ENCODE measurements at regions not wholly inside any gene's neighbourhood (a gene's known extent, or its start where the extent isn't known, plus 50 kb on each side); places are given as distances from the start of the nearest gene placed in this dataset.
A peak's percentile ranks its signal among the peaks of the same experiment; 100 is the strongest.

DNA sequence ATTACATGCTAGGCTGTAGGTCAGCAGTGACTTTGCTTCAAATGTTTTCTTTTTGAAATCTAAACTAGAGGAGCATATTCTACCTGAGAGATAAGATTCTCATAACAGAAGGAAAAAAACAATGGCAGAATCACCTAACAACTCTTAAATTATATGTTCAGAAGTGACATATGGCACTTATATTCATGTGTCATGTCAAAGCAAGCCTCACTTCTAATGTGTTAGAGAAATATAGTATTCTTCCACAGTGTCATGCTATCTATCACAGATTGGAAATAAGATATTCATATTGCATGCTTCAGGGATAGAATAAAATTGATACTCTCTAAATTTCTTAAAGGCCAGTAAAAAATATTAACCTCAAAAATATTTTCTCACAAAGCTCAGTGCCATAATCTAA lies 874.6 kb upstream of the PRMT6 start:
- Mint-ChIP-seq H3K36me3 (no peaks in the 10 kb centered on the region), H3K4me1 (no peaks in the 10 kb centered on the region), H3K9me3 (peaks cover 2 to 4% of the 10 kb centered on the region in 2 donors), H3K27me3 (no peaks in the 10 kb centered on the region), H3K27ac (no peak overlapping the region), H3K4me3 (no peak overlapping the region)
- ATAC-seq (replicated peaks), result no peak
- DNase-seq, result no peak

DNA sequence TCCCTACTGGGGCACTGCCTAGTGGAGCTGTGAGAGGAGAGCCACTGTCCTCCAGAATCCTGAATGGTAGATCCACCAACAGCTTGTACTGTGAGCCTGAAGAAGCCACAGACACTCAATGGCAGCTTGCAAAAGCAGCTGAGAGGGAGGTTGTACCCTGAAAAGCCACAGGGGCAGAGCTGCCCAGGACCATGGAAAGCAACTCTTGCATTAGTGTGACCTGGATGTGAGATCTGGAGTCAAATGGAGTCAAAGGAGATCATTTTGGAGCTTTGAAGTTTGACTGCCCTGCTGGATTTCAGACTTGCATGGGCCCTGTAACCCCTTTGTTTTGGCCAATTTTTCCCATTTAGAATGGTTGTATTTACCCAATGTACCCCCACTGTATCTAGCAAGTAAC lies 871.4 kb upstream of the PRMT6 start:
- H3K4me3 Mint-ChIP-seq, result no peak overlapping the region
- no peaks in the 10 kb centered on the region for H3K36me3 Mint-ChIP-seq
- no peaks in the 10 kb centered on the region for H3K4me1 Mint-ChIP-seq
- DNase-seq, result no peak
- ATAC-seq (replicated peaks), result no peak
- no peaks in the 10 kb centered on the region for H3K27me3 Mint-ChIP-seq
- no peak overlapping the region for H3K27ac Mint-ChIP-seq
- H3K9me3 Mint-ChIP-seq, result peaks cover 2 to 4% of the 10 kb centered on the region in 2 donors

GRCh38 chr1:106189780-106190179 lies 866.7 kb upstream of the PRMT6 start:
- peaks cover 12 to 15% of the 10 kb centered on the region in 2 donors for H3K9me3 Mint-ChIP-seq
- H3K4me3 Mint-ChIP-seq, result no peak overlapping the region
- no peaks in the 10 kb centered on the region for H3K4me1 Mint-ChIP-seq
- ATAC-seq (replicated peaks) (peak; percentile 14 to 23), DNase-seq (no peak)
- no peaks in the 10 kb centered on the region for H3K27me3 Mint-ChIP-seq
- H3K36me3 Mint-ChIP-seq, result no peaks in the 10 kb centered on the region
- no peak overlapping the region for H3K27ac Mint-ChIP-seq

- ATAC-seq (replicated peaks), result no peak
- H3K27me3 Mint-ChIP-seq, result no peaks in the 10 kb centered on the region
Observed at GRCh38 chr1:106194206-106194605, 862.3 kb upstream of the PRMT6 start.

DNA sequence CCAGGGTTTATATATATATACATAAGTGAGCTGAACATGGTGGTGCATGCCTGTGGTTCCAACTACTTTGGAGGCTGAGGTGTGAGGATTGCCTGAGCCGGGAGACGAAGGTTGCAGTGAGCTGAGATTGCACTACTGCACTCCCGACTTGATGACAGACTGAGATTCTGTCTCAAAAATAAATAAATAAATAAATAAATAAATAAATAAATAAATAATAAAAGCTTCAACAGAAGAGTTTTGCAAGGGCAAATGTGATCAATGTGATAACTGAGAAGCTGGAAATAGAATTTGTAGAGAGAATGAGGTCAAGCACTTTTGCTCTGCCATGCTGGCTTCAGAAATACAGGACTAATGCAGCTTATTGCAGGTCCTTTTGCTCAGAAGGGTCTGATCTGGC lies 855.8 kb upstream of the PRMT6 start:
- ATAC-seq (replicated peaks) (no peak), DNase-seq (no peak)
- peaks cover 0 to 2% of the 10 kb centered on the region in 2 donors for H3K9me3 Mint-ChIP-seq
- H3K27me3 Mint-ChIP-seq, result no peaks in the 10 kb centered on the region
- H3K4me3 Mint-ChIP-seq, result no peak overlapping the region
- H3K36me3 Mint-ChIP-seq, result no peaks in the 10 kb centered on the region
- no peaks in the 10 kb centered on the region for H3K4me1 Mint-ChIP-seq
- H3K27ac Mint-ChIP-seq, result no peak overlapping the region

More at GRCh38 chr1:106194206-106194605, 862.3 kb upstream of the PRMT6 start:
- H3K4me3 Mint-ChIP-seq, result no peak overlapping the region
- no peaks in the 10 kb centered on the region for H3K4me1 Mint-ChIP-seq
- no peak overlapping the region for H3K27ac Mint-ChIP-seq
- DNase-seq, result no peak
- H3K9me3 Mint-ChIP-seq, result peaks cover 11 to 19% of the 10 kb centered on the region in 2 donors
- H3K36me3 Mint-ChIP-seq, result no peaks in the 10 kb centered on the region

DNA sequence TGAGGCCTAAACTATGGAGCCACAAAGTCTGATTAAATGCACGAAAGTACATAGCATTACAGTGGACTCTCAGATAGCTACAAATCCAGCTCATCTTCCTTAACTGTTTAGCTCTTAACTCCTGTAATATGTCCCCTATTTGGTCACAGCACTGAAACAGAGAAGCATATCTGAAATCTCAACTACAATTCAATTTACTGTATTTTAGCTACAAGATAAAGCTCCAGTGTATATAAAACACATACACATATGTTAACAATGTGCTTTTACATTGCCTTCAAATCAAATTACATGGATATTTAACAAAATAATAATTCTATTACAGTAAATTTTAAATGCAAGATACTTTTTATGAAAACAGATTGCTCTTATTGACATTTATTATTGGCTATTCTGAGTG lies 849.3 kb upstream of the PRMT6 start:
- Mint-ChIP-seq H3K9me3 (no peaks in the 10 kb centered on the region), H3K27me3 (no peaks in the 10 kb centered on the region), H3K4me3 (no peak overlapping the region), H3K27ac (no peak overlapping the region), H3K4me1 (no peaks in the 10 kb centered on the region), H3K36me3 (no peaks in the 10 kb centered on the region)
- no peak for DNase-seq
- ATAC-seq (replicated peaks), result no peak

DNA sequence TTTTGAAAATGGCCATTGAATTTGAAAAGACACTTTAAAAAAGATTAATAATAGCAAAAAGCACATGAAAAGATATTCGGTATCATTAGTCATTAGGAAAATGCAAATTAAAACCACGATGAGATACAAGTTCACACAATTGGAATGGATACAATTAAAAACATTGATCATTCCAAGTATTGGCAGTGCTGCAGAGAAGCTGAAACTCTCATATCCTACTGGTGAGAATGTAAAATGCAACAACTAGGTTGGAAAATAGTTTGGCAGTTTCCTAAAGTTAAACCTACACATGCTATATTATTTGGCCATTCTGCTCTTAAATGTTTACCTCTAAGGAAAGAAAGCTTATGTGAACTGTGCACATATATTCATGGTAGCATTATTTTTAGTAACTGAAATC lies 838.7 kb upstream of the PRMT6 start:
- no peaks in the 10 kb centered on the region for H3K36me3 Mint-ChIP-seq
- DNase-seq, result no peak
- no peak for ATAC-seq (replicated peaks)
- H3K27me3 Mint-ChIP-seq, result no peaks in the 10 kb centered on the region
- H3K27ac Mint-ChIP-seq, result no peak overlapping the region
- H3K4me3 Mint-ChIP-seq, result no peak overlapping the region
- H3K9me3 Mint-ChIP-seq, result no peaks in the 10 kb centered on the region
- H3K4me1 Mint-ChIP-seq, result no peaks in the 10 kb centered on the region

DNA sequence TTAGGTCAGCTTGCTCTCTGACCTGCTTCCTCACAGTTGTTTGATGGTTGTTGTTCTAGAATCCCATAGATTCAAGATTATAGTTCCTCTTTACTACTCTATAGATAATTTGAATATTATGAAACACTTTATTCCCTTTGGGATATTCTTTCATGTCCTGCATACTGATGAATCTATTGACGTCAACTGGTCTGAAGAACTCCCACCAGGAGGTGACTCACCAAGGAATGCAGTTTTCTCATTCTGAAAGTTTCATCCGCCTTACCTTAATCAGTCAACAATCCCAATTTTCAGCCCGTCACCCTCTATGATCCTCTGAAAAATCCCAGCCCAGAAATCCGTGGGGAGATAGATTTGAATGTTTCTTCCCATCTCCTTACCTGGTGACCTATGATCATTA lies 834.1 kb upstream of the PRMT6 start:
- no peaks in the 10 kb centered on the region for H3K36me3 Mint-ChIP-seq
- H3K9me3 Mint-ChIP-seq, result no peaks in the 10 kb centered on the region
- no peak overlapping the region for H3K4me3 Mint-ChIP-seq
- DNase-seq (no peak), ATAC-seq (replicated peaks) (no peak)
- no peaks in the 10 kb centered on the region for H3K27me3 Mint-ChIP-seq
- H3K4me1 Mint-ChIP-seq, result no peaks in the 10 kb centered on the region
- no peak overlapping the region for H3K27ac Mint-ChIP-seq

- Mint-ChIP-seq H3K9me3 (no peaks in the 10 kb centered on the region), H3K4me1 (no peaks in the 10 kb centered on the region), H3K4me3 (no peak overlapping the region), H3K27ac (no peak overlapping the region), H3K27me3 (no peaks in the 10 kb centered on the region), H3K36me3 (no peaks in the 10 kb centered on the region)
- DNase-seq (no peak), ATAC-seq (replicated peaks) (no peak)
Observed at GRCh38 chr1:106223213-106223612, 833.3 kb upstream of the PRMT6 start.

- Mint-ChIP-seq H3K27me3 (no peaks in the 10 kb centered on the region), H3K4me1 (no peaks in the 10 kb centered on the region), H3K36me3 (no peaks in the 10 kb centered on the region), H3K4me3 (no peak overlapping the region), H3K27ac (no peak overlapping the region), H3K9me3 (no peaks in the 10 kb centered on the region)
- no peak for DNase-seq
- ATAC-seq (replicated peaks), result no peak
Observed at GRCh38 chr1:106224426-106224825, 832.0 kb upstream of the PRMT6 start.

DNA sequence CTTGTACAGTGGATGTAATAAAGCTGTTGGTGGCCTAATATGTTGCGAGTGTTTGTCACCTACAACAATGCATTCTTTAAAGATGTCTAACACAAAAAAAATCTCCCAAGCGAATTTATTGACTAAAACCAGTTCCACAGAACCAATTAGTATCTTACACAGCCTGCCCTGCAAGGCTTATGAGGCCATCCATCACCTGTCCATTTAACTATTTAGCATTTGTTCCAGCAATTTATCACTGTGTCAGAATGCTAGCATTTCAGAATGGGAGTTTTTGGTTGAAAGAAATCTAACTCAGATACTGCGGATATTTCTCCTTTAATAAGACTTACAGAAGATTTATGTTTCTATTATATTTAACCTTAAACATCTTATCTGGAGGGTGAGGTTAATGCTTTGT lies 831.1 kb upstream of the PRMT6 start:
- no peak for DNase-seq
- H3K4me3 Mint-ChIP-seq, result no peak overlapping the region
- H3K27ac Mint-ChIP-seq, result no peak overlapping the region
- no peaks in the 10 kb centered on the region for H3K4me1 Mint-ChIP-seq
- H3K9me3 Mint-ChIP-seq, result no peaks in the 10 kb centered on the region
- H3K27me3 Mint-ChIP-seq, result no peaks in the 10 kb centered on the region
- ATAC-seq (replicated peaks), result no peak
- H3K36me3 Mint-ChIP-seq, result no peaks in the 10 kb centered on the region

- Mint-ChIP-seq H3K27ac (no peak overlapping the region), H3K36me3 (no peaks in the 10 kb centered on the region), H3K9me3 (no peaks in the 10 kb centered on the region), H3K27me3 (no peaks in the 10 kb centered on the region), H3K4me3 (no peak overlapping the region), H3K4me1 (no peaks in the 10 kb centered on the region)
- ATAC-seq (replicated peaks) (no peak), DNase-seq (no peak)
Observed at GRCh38 chr1:106226550-106226949, 829.9 kb upstream of the PRMT6 start.

DNA sequence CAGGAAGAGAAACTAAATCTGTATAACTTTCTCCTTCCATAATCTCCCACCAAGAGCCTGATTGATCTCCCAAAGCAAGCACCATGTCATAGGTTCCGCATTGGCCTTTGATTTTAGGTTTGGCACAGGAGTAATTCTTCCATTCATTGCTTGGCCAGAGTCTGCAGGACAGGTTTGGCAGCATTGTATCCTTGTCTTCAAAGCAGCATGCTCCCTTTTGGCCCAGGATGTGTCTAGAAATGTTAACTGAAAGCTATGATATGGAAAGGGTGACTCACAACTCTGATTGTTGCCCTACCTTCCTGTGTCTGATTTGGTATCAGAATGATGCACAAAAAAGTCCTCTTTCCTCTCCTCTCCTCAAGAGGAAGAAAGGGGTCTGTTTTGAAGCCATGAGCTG lies 824.3 kb upstream of the PRMT6 start:
- no peak for DNase-seq
- no peak overlapping the region for H3K4me3 Mint-ChIP-seq
- no peaks in the 10 kb centered on the region for H3K4me1 Mint-ChIP-seq
- no peaks in the 10 kb centered on the region for H3K9me3 Mint-ChIP-seq
- H3K36me3 Mint-ChIP-seq, result no peaks in the 10 kb centered on the region
- H3K27me3 Mint-ChIP-seq, result no peaks in the 10 kb centered on the region
- ATAC-seq (replicated peaks), result peak; percentile 14 to 33
- H3K27ac Mint-ChIP-seq, result no peak overlapping the region

GRCh38 chr1:106233511-106233910 lies 823.0 kb upstream of the PRMT6 start:
- ATAC-seq (replicated peaks) (no peak), DNase-seq (no peak)
- H3K27ac Mint-ChIP-seq, result no peak overlapping the region
- no peaks in the 10 kb centered on the region for H3K27me3 Mint-ChIP-seq
- no peaks in the 10 kb centered on the region for H3K9me3 Mint-ChIP-seq
- no peaks in the 10 kb centered on the region for H3K36me3 Mint-ChIP-seq
- no peaks in the 10 kb centered on the region for H3K4me1 Mint-ChIP-seq
- no peak overlapping the region for H3K4me3 Mint-ChIP-seq

DNA sequence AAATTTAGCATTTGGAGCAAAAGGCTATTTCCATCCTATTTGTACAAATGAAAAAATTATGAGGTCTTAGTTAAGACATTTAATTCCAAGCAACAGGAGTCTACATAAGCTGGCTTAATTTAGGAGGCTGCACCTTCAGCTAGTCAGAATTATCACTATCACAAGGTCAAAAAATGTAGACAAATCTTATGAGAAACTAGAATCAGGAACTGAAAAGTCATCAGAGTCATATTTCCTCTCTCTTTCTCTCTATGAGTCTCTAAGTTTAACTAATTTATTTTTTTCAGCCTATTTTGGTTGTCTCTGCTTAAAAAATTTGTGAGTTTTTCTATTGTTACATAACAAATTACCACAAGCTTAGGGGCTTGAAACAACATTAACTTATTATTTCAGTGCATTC lies 807.1 kb upstream of the PRMT6 start:
- Mint-ChIP-seq H3K36me3 (no peaks in the 10 kb centered on the region), H3K27me3 (no peaks in the 10 kb centered on the region), H3K4me3 (no peak overlapping the region), H3K4me1 (no peaks in the 10 kb centered on the region), H3K27ac (no peak overlapping the region), H3K9me3 (peaks cover 2 to 5% of the 10 kb centered on the region in 2 donors)
- peak; percentile 49 to 51 for ATAC-seq (replicated peaks)
- DNase-seq, result no peak

DNA sequence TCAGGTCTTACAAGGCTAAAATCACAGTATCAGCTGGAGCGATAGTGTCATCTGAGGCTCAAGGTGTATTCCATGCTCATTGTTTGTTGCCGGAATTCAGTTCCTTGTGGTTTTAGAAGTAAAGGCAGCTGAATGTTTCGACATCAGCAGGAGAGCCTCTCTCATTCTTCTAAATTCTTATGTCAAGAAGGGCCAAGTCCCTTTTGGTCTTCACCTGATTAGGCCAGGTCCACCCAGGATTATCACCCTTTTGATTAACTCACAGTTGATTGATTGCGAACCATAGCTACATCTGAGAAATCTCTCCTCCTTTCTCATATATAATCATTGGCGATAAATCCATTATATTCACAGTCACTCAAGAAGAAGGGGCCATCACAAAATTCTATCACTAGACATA lies 806.7 kb upstream of the PRMT6 start:
- no peaks in the 10 kb centered on the region for H3K4me1 Mint-ChIP-seq
- H3K4me3 Mint-ChIP-seq, result no peak overlapping the region
- H3K27me3 Mint-ChIP-seq, result no peaks in the 10 kb centered on the region
- H3K36me3 Mint-ChIP-seq, result no peaks in the 10 kb centered on the region
- no peak overlapping the region for H3K27ac Mint-ChIP-seq
- peaks cover 2 to 5% of the 10 kb centered on the region in 2 donors for H3K9me3 Mint-ChIP-seq
- ATAC-seq (replicated peaks) (peak in 1 of 2 donors; percentile 14), DNase-seq (no peak)

Measured in stimulated activated naive B cell treated with anti-CD40 and anti-IgM and Interleukin-4, amounts not matched to agents 10 μg/mL and 1 μg/mL and 100 μg/mL, for 72 hours (primary cell).